HepG2 (cell line): ENCODE measurements at regions not wholly inside any gene's neighbourhood (a gene's known extent, or its start where the extent isn't known, plus 50 kb on each side); places are given as distances from the start of the nearest gene placed in this dataset.

Experiments used
- ATAC-seq: fragments of 200-7000 bp; cut with Tn5 transposase; 3 replicates; pipeline ENCODE4 v1.9.1; 2020; ENCODE audit warnings: mild to moderate bottlenecking, moderate library complexity
- BruUV-seq: library from RNA; stranded (reverse); fragments of 400-500 nt; replicated peaks from 2 replicates; lab custom pipeline; 2021; lab: Mats Ljungman, UMichigan
- CTCF ChIA-PET: fragments of 300-600 bp; formaldehyde crosslinking; extraction: SDS; loops from one replicate; lab custom pipeline; 2021; ENCODE audit warnings: low total read pairs, inconsistent platforms, low intra/inter-chr PET ratio; lab: Yijun Ruan, JAX
- POLR2A ChIA-PET: fragments of 350-600 bp; sonication (Branson Sonifier 250); formaldehyde crosslinking; loops from one replicate; lab custom pipeline; 2020; ENCODE audit warnings: antibody characterized with exemption, inconsistent platforms; lab: Yijun Ruan, JAX
- DNase-seq: peaks from one replicate; pipeline ENCODE4 v3.0.0-alpha.2; 2015; ENCODE audit warnings: low spot score
- FAIRE-seq: peaks from 3 replicates; lab custom pipeline; 2011; peaks lifted over from hg19 to GRCh38; lab: Jason Lieb, UNC
- H2AFZ ChIP-seq: one replicate; pipeline ENCODE4 v1.6.1; 2011; ENCODE audit warnings: low read length, inconsistent platforms
- H3K27ac ChIP-seq: fragments of 300-600 bp; 3 replicates; pipeline ENCODE4 v1.8.0; 2011; ENCODE audit warnings: mixed run types, mild to moderate bottlenecking, mixed read lengths, low read length, inconsistent platforms; ENCODE audit not compliant: insufficient read depth; ENCODE audit errors: extremely low read length
- H3K27me3 ChIP-seq, 2 experiments: fragments of 200-600 bp in 1 of 2; 2 replicates in 1 of 2; 3 replicates in 1 of 2; pipeline versions ENCODE4 v1.6.0 to v1.8.0; 2011; ENCODE audit warnings: low read length in 2 of 2, mild to moderate bottlenecking in 2 of 2, moderate library complexity in 2 of 2, inconsistent platforms in 1 of 2; ENCODE audit not compliant: insufficient read depth in 2 of 2, control insufficient read depth in 1 of 2
- H3K36me3 ChIP-seq, 2 experiments: fragments of 200-600 bp in 1 of 2; replicated peaks in 1 of 2; 2 replicates in 1 of 2; 3 replicates in 1 of 2; pipeline versions ENCODE4 v1.5.1 to v1.8.0; 2011; ENCODE audit warnings: low read length in 2 of 2, inconsistent platforms in 1 of 2; ENCODE audit not compliant: insufficient read depth in 2 of 2, control insufficient read depth in 1 of 2
- H3K4me1 ChIP-seq: 2 replicates; pipeline ENCODE4 v1.5.1; 2012; ENCODE audit warnings: low read length, inconsistent platforms; ENCODE audit not compliant: insufficient read depth
- H3K4me2 ChIP-seq: 2 replicates; pipeline ENCODE4 v1.6.0; 2011; ENCODE audit warnings: low read depth, low read length, inconsistent platforms
- H3K4me3 ChIP-seq, 3 experiments: fragments of 200-600 bp in 1 of 3; sonication (generic), shearing (Covaris generic) in 1 of 3; replicated peaks in 1 of 3; 2 replicates each; pipeline ENCODE4 v1.5.1; 2011 to 2016; ENCODE audit warnings: low read length in 3 of 3, inconsistent platforms in 2 of 3, low read depth in 2 of 3, mild to moderate bottlenecking in 2 of 3, control low read depth in 1 of 3, mixed read lengths in 1 of 3; ENCODE audit not compliant: insufficient read depth in 1 of 3
- H3K79me2 ChIP-seq: one replicate; pipeline ENCODE4 v1.6.1; 2011; ENCODE audit warnings: low read length, inconsistent platforms; ENCODE audit not compliant: insufficient read depth
- H3K9ac ChIP-seq: 2 replicates; pipeline ENCODE4 v1.6.0; 2011; ENCODE audit warnings: mild to moderate bottlenecking, low read depth, low read length, inconsistent platforms; ENCODE audit not compliant: insufficient read depth
- H3K9me3 ChIP-seq: 2 replicates; pipeline ENCODE4 v1.5.1; 2012; ENCODE audit warnings: mild to moderate bottlenecking, low read length
- H4K20me1 ChIP-seq: 2 replicates; pipeline ENCODE4 v1.6.0; 2011; ENCODE audit warnings: inconsistent platforms, mild to moderate bottlenecking, low read length, moderate library complexity; ENCODE audit not compliant: insufficient read depth
- CBX1 ChIP-seq: IDR thresholded peaks from one replicate; pipeline ENCODE4 v1.6.1; 2016; ENCODE audit warnings: antibody characterized with exemption, low read depth
- DMAP1 ChIP-seq: IDR thresholded peaks from 2 replicates; pipeline ENCODE4 v1.6.1; 2016
- E2F2 ChIP-seq: sonication (generic); formaldehyde crosslinking; IDR thresholded peaks from 2 replicates; pipeline ENCODE4 v1.4.0; 2020; ENCODE audit warnings: missing genetic modification reagents, borderline replicate concordance
- KDM6A ChIP-seq: IDR thresholded peaks from 2 replicates; pipeline ENCODE4 v1.6.1; 2016; ENCODE audit warnings: low read depth
- MAFK ChIP-seq, 2 experiments: IDR thresholded peaks in 1 of 2; conservative IDR thresholded peaks in 1 of 2; 2 replicates each; pipeline ENCODE4 v1.6.1; 2011; ENCODE audit warnings: improper control_type of control experiment in 2 of 2, low read length in 2 of 2
- MTF2 ChIP-seq: sonication (generic); formaldehyde crosslinking; IDR thresholded peaks from 2 replicates; pipeline ENCODE4 v1.5.0; 2020; ENCODE audit warnings: missing genetic modification reagents, borderline replicate concordance
- NFE2 ChIP-seq: sonication (generic); formaldehyde crosslinking; IDR thresholded peaks from 2 replicates; pipeline ENCODE4 v1.4.0; 2020; ENCODE audit warnings: missing genetic modification reagents
- NR2F6 ChIP-seq, 2 experiments: IDR thresholded peaks; 2 replicates each; pipeline ENCODE4 v1.6.1; 2016; ENCODE audit warnings: antibody characterized with exemption in 1 of 2, mild to moderate bottlenecking in 1 of 2
- PRMT3 ChIP-seq: sonication (generic); formaldehyde crosslinking; IDR thresholded peaks from 2 replicates; pipeline ENCODE4 v1.8.1; 2022; ENCODE audit warnings: low read depth, mild to moderate bottlenecking, moderate library complexity, missing genetic modification reagents, borderline replicate concordance
- ZNF101 ChIP-seq: sonication (generic); formaldehyde crosslinking; IDR thresholded peaks from 2 replicates; pipeline ENCODE4 v1.4.0; 2020; ENCODE audit warnings: mild to moderate bottlenecking, low read depth, missing genetic modification reagents, borderline replicate concordance
- ZNF124 ChIP-seq: sonication (generic); formaldehyde crosslinking; IDR thresholded peaks from 2 replicates; pipeline ENCODE4 v1.4.0; 2020; ENCODE audit warnings: missing genetic modification reagents
- ZNF235 ChIP-seq: sonication (generic); formaldehyde crosslinking; IDR thresholded peaks from 2 replicates; pipeline ENCODE4 v1.8.1; 2023; ENCODE audit warnings: mild to moderate bottlenecking, missing genetic modification reagents, borderline replicate concordance
- ZNF703 ChIP-seq: sonication (generic); formaldehyde crosslinking; IDR thresholded peaks from 2 replicates; pipeline ENCODE4 v1.5.1; 2020; ENCODE audit warnings: missing genetic modification reagents, mild to moderate bottlenecking, moderate library complexity, borderline replicate concordance
- ZNF816 ChIP-seq: sonication (generic); formaldehyde crosslinking; IDR thresholded peaks from 2 replicates; pipeline ENCODE4 v1.8.0; 2022; ENCODE audit warnings: missing genetic modification reagents, mild to moderate bottlenecking, borderline replicate concordance
- ZSCAN12 ChIP-seq: sonication (generic); formaldehyde crosslinking; IDR thresholded peaks from 2 replicates; pipeline ENCODE4 v1.9.0; 2021; ENCODE audit warnings: mild to moderate bottlenecking, missing genetic modification reagents
- WGBS: methylation state at CpG from one replicate; pipeline ENCODE4 v1.1.6; 2017; ENCODE audit warnings: low lambda C conversion rate; 5-methylcytosine and 5-hydroxymethylcytosine counted together
- in situ Hi-C: cut with HindIII; loops from 2 replicates; pipeline ENCODE4 v1.10.0; 2017; ENCODE audit warnings: low pct_unique_long_range_greater_than_20kb; ENCODE audit not compliant: extremely low pct_ligation_motif_present
- intact Hi-C: fragments of 100-400 bp; cut with micrococcal nuclease; formaldehyde crosslinking; loops from one replicate; pipeline ENCODE4 v1.10.0; 2022; ENCODE audit not compliant: unreplicated experiment
- TF ChIP-seq, protein P1 (sequence below): sonication (generic); formaldehyde crosslinking; IDR thresholded peaks from 2 replicates; pipeline ENCODE4 v1.4.0; 2020; ENCODE audit warnings: missing genetic modification reagents
- TF ChIP-seq, protein P2 (sequence below): sonication (generic); formaldehyde crosslinking; IDR thresholded peaks from 2 replicates; pipeline ENCODE4 v1.9.0; 2021; ENCODE audit warnings: missing genetic modification reagents, mild to moderate bottlenecking, borderline replicate concordance

GRCh38 chr1:4431491-4431890 is 222.9 kb upstream of the AJAP1 start:
- no peaks in the 10 kb centered on the region for H3K9me3 ChIP-seq

GRCh38 chr1:4433075-4433474 is 221.3 kb upstream of the AJAP1 start:
- Histone ChIP-seq H3K27ac (no peak overlapping the region), H3K27me3 (no peaks in the 10 kb centered on the region; a peak in 2 of 5 replicates), H3K4me3 (no peak overlapping the region), H3K9ac (no peak overlapping the region), H3K9me3 (no peaks in the 10 kb centered on the region), H3K4me2 (no peak overlapping the region), H3K36me3 (no peaks in the 10 kb centered on the region), H4K20me1 (no peaks in the 10 kb centered on the region), H2AFZ (no peak overlapping the region), H3K79me2 (no peaks in the 10 kb centered on the region), H3K4me1 (no peaks in the 10 kb centered on the region)
- ChIA-PET POLR2A (no interaction called here), CTCF (no interaction called here)
- in situ Hi-C loops = no loop called here
- 43% methylated on average over 4 of the region's 7 CpGs for WGBS
- no peak for ATAC-seq
- BruUV-seq = no TSS peak
- no peak for TF ChIP-seq PRMT3
- TF ChIP-seq ZNF703 (CRISPR knock-in tag) = no peak
- no peak for TF ChIP-seq E2F2
- no peak for TF ChIP-seq DMAP1 (CRISPR knock-in tag)
- TF ChIP-seq, protein P1, sequence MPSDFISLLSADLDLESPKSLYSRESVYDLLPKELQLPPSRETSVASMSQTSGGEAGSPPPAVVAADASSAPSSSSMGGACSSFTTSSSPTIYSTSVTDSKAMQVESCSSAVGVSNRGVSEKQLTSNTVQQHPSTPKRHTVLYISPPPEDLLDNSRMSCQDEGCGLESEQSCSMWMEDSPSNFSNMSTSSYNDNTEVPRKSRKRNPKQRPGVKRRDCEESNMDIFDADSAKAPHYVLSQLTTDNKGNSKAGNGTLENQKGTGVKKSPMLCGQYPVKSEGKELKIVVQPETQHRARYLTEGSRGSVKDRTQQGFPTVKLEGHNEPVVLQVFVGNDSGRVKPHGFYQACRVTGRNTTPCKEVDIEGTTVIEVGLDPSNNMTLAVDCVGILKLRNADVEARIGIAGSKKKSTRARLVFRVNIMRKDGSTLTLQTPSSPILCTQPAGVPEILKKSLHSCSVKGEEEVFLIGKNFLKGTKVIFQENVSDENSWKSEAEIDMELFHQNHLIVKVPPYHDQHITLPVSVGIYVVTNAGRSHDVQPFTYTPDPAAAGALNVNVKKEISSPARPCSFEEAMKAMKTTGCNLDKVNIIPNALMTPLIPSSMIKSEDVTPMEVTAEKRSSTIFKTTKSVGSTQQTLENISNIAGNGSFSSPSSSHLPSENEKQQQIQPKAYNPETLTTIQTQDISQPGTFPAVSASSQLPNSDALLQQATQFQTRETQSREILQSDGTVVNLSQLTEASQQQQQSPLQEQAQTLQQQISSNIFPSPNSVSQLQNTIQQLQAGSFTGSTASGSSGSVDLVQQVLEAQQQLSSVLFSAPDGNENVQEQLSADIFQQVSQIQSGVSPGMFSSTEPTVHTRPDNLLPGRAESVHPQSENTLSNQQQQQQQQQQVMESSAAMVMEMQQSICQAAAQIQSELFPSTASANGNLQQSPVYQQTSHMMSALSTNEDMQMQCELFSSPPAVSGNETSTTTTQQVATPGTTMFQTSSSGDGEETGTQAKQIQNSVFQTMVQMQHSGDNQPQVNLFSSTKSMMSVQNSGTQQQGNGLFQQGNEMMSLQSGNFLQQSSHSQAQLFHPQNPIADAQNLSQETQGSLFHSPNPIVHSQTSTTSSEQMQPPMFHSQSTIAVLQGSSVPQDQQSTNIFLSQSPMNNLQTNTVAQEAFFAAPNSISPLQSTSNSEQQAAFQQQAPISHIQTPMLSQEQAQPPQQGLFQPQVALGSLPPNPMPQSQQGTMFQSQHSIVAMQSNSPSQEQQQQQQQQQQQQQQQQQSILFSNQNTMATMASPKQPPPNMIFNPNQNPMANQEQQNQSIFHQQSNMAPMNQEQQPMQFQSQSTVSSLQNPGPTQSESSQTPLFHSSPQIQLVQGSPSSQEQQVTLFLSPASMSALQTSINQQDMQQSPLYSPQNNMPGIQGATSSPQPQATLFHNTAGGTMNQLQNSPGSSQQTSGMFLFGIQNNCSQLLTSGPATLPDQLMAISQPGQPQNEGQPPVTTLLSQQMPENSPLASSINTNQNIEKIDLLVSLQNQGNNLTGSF (CRISPR knock-in tag) = no peak
- intact Hi-C loops = no loop called here
- no peak for FAIRE-seq
- DNase-seq = no peak

More at GRCh38 chr1:4431491-4431890, 222.9 kb upstream of the AJAP1 start:
- intact Hi-C loops = no loop called here
- CTCF ChIA-PET = no interaction called here
- no peaks in the 10 kb centered on the region for H3K4me1 ChIP-seq
- WGBS = 5% methylated on average over 6 of the region's 6 CpGs
- BruUV-seq = no TSS peak
- no peak overlapping the region for H3K4me2 ChIP-seq
- ATAC-seq = no peak
- no peaks in the 10 kb centered on the region for H4K20me1 ChIP-seq
- no peaks in the 10 kb centered on the region for H3K79me2 ChIP-seq
- TF ChIP-seq MTF2 (CRISPR knock-in tag) (no peak), MAFK (conservative IDR thresholded peaks at IDR 0.05 in 1 of 2, IDR thresholded peaks at IDR 0.05 in 1 of 2; ENCODE audit: low read length in 2 of 2) (no peak), ZNF235 (CRISPR knock-in tag) (no peak), NR2F6 (IDR thresholded peaks at IDR 0.05) (no peak), NR2F6 (CRISPR knock-in tag; IDR thresholded peaks at IDR 0.05) (no peak), ZNF816 (CRISPR knock-in tag) (no peak), ZNF124 (no peak), CBX1 (no peak), ZSCAN12 (CRISPR knock-in tag) (no peak), ZNF101 (CRISPR knock-in tag) (no peak), KDM6A (CRISPR knock-in tag) (no peak), NFE2 (CRISPR knock-in tag) (no peak)
- TF ChIP-seq, protein P2, sequence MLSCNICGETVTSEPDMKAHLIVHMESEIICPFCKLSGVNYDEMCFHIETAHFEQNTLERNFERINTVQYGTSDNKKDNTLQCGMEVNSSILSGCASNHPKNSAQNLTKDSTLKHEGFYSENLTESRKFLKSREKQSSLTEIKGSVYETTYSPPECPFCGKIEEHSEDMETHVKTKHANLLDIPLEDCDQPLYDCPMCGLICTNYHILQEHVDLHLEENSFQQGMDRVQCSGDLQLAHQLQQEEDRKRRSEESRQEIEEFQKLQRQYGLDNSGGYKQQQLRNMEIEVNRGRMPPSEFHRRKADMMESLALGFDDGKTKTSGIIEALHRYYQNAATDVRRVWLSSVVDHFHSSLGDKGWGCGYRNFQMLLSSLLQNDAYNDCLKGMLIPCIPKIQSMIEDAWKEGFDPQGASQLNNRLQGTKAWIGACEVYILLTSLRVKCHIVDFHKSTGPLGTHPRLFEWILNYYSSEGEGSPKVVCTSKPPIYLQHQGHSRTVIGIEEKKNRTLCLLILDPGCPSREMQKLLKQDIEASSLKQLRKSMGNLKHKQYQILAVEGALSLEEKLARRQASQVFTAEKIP (CRISPR knock-in tag) = no peak
- TF ChIP-seq, all 625 proteins: peak for 0
- DNase-seq (no peak), FAIRE-seq (no peak)
- Histone ChIP-seq H3K27ac (no peak overlapping the region), H3K27me3 (no peaks in the 10 kb centered on the region; a peak in 2 of 5 replicates), H2AFZ (no peak overlapping the region), H3K4me3 (no peak overlapping the region), H3K36me3 (no peaks in the 10 kb centered on the region), H3K9ac (no peak overlapping the region)
- in situ Hi-C loops = no loop called here
- POLR2A ChIA-PET = no interaction called here
